ENCODE measurements at regions not wholly inside any gene's neighbourhood (a gene's known extent, or its start where the extent isn't known, plus 50 kb on each side); places are given as distances from the start of the nearest gene placed in this dataset.

GRCh38 chr14:49033131-49033530 lies 553.0 kb downstream of the RPS29 start:
- TF ChIP-seq CTCF (IDR thresholded peaks at IDR 0.05) (no peak), POLR2A (IDR thresholded peaks at IDR 0.05) (no peak), POLR2AphosphoS5 (IDR thresholded peaks at IDR 0.05) (no peak), EP300 (IDR thresholded peaks at IDR 0.05) (no peak)

Measured in upper lobe of left lung (tissue), 4 donors.